NCI-H2227 (cell line): ENCODE measurements at regions not wholly inside any gene's neighbourhood (a gene's known extent, or its start where the extent isn't known, plus 50 kb on each side); places are given as distances from the start of the nearest gene placed in this dataset.
"Not testable (repeated sequence)": the region's sequence is repeated elsewhere in the genome, so short reads cannot be mapped to it uniquely, and the experiment has no call there.

ENCODE experiments used
- DNase-seq: peaks from one replicate; lab custom pipeline; 2025; ENCODE audit not compliant: unreplicated experiment; lab: John Stamatoyannopoulos, UW

DNA sequence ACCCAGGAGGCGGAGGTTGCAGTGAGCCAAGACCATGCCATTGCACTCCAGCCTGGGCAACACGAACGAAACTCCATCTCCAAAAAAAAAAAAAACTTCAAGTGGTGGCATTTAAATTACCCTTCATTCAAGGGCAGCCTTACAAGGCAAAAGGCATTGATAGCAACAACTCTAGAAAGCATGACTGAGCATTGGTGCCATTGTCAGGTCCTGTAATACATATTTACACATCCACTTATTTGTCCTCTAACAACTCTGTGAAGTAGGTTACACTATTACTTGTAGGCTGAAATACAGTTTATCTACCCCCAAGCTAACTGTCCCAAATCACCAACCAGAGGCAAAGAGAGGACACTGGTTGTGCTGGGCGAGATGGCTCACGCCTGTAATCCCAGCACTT is 52.7 kb upstream of the LARP1 start:
- no peak for DNase-seq

GRCh38 chr5:154701725-154702124 is 53.5 kb upstream of the LARP1 start:
- not testable (repeated sequence) for DNase-seq

DNA sequence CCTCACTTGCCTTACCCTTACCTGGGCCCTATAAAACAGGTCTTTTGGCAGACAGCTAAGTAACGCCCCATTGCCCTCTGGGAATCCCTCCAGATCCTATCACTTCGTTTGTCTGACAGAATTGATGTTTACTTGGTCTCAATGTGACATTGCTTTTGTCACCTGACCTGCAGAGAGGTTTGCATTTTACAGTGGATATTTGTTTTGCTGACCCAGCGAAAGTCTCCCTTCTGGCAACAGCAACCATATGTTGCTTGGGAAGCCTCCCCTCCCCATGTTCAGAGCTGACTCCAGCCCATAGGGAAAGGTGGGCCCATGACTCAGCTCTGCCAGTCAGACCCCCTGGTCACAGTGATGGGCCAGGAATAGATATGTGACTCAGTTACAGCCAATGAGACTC is 54.0 kb upstream of the LARP1 start:
- DNase-seq: no peak

DNA sequence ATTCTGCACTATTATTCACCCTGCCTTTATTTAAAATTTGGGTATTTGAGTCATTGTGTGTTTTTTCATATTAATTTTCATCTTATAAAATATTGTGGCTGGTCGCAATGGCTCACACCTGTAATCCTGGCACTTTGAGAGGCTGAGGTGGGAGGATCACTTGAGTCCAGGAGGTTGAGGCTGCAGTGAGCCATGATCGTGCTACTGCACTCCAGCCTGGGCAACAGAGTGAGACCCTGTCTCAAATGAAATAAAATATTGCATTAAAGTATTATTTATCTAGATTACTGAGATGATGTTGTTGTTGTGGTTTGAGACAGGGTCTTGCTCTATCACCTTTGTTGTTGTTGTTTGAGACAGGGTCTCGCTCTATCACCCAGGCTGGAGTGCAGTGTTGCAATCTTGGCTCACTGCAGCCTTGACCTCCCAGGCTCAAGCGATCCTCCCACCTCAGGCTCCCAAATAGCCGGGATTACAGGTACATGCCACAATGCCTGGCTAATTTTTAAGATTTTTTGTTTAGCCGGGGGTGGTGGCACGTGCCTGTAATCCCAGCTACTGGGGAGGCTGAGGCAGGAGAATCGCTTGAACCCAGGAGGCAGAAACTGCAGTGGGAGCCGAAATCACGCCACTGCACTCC is 54.8 kb upstream of the LARP1 start:
- not testable (repeated sequence) for DNase-seq

GRCh38 chr5:154698763-154699162 is 56.4 kb upstream of the LARP1 start:
- DNase-seq: no peak

DNA sequence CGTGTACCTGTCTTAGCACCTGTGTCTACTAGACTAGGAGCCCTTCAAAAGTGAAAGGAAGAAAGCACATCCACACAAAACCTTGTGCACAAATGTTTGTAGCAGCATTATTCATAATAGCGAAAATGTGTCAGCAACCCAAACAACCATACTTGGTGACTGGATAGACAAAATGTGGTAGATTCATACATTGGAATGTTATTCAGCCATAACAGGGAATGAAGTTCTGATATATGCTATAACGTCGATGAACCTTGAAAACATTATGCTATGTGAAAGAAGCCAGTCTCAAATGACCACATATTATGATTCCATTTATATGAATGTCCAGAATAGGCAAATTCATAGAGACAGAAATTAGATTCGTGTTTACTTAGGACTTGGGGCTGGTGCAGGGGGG is 57.8 kb upstream of the LARP1 start:
- no peak for DNase-seq

- DNase-seq: no peak
Measured at GRCh38 chr5:154696891-154697290, 58.3 kb upstream of the LARP1 start.

GRCh38 chr5:154694159-154694558 is 61.0 kb upstream of the LARP1 start:
- no peak for DNase-seq

DNA sequence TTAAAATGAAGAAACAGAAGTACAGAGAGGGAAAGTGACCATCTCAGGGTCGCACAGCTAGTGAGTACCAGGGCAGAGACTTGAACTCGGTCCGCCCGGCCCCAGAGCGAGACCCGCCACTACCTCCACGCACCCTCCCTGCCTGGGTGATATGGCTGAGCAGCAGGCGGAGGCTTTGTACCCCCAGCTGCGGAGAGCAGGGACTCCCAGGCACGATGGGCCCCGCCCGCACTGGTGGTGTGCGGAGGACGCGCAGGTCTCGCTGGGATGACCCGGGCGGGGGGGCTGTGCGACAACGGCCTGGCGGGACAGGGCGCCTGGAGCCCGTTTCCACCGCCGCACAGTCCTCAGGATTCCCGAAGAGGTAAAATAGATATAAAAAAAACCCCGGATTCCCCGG is 64.7 kb upstream of the LARP1 start:
- DNase-seq: no peak

GRCh38 chr5:154686490-154686889 is 68.7 kb upstream of the LARP1 start:
- DNase-seq: no peak

DNA sequence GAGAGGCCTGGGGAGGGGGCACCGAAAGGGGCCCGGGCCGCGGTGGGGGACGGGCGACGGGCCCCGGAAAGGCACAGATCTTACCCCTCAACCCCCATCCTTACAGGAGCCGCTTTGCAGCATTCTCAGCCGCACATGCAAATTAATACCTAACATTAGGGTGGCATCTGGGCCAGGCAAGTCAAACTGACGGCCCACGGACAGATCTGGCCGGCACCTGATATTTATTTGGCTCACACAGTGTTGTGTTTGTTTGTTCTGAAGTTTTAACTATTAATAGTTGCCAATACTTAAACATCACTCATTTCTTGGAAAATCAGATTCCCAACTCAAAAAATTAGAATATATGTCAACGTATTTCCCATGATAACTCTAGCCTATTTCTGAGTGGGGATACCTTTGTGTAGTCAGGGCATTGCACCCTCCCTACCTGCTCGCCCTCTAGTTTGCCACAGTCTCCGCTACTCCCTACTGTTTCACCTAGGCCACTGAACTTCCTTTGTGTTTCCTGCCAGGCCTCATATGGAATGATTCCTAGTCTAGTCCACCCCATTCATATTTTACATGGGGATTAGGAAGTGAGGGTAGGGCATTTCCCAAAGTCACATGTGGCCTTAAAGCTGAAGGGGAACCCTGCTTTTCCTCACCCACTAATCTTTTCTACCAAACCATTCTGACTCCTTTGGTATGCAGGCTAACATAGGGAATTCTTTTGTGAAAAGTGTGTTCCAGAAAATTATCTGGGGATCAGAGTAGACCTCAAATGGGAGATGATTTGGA is 71.9 kb upstream of the LARP1 start:
- no peak for DNase-seq

DNA sequence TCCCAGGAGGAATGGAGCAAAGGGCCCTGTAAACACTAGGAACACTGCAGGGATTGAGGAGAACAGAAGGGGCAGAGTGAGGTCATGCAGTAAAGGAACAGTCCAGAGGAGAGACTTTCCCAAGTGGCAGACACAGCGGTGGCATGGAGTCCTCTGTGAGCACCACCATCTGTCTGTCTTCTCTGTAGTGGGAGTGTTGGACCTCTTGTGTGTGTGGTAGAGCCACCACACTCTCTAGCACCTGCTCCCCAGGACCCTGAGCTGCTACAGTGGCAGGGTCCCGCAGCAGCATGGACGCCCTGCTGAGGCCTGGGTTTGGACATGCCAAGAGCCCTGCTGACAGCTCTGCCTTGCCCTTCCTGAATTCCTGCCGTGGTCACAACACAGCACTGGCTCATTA is 75.7 kb upstream of the LARP1 start:
- DNase-seq: no peak

- DNase-seq: no peak
Measured at GRCh38 chr5:154677921-154678320, 77.3 kb upstream of the LARP1 start.

- no peak for DNase-seq
Measured at GRCh38 chr5:154676508-154676907, 78.7 kb upstream of the LARP1 start.

- no peak for DNase-seq
Measured at GRCh38 chr5:154674029-154674428, 81.1 kb upstream of the LARP1 start.

DNA sequence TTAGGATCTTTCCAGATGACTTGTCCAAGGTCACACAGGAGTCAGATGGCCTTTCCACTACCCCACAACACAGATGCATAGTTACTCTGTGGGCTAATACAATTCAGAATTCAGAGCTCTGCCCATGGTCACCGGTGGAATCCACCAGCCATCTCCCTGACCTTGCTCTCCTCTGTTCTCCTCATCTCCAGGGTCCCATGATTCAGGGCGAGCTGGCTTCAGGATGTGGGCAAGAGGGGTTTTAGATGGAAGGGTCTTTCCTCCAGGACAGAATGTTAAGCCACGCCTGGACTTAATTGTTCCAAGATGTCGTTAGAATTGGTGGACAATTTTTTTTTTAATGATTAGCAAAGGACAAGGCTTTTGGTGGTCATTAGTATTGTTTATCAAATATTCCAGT is 81.7 kb upstream of the LARP1 start:
- no peak for DNase-seq

DNA sequence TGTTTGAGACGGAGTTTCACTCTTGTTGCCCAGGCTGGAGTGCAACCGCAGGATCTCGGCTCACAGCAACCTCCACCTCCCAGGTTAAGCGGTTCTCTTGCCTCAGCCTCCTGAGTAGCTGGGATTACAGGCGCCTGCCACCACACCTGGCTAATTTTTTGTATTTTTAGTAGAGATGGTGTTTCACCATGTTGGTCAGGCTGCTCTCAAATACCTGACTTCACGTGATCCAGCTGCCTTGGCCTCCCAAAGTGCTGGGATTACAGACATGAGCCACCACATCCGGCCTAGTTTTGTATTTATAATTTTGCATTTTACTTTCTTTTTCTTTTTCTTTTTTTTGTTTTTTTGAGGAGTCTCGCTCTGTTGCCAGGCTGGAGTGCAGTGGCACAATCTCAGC is 85.3 kb upstream of the LARP1 start:
- not testable (repeated sequence) for DNase-seq

GRCh38 chr5:154669402-154669801 is 85.8 kb upstream of the LARP1 start:
- DNase-seq: no peak

GRCh38 chr5:154664869-154665268 is 90.3 kb upstream of the LARP1 start:
- no peak for DNase-seq

GRCh38 chr5:154663424-154663823 is 91.8 kb upstream of the LARP1 start:
- DNase-seq: no peak

- no peak for DNase-seq
Measured at GRCh38 chr5:154654486-154655371, 100.4 kb upstream of the LARP1 start.
